ENCODE measurements at regions not wholly inside any gene's neighbourhood (a gene's known extent, or its start where the extent isn't known, plus 50 kb on each side); places are given as distances from the start of the nearest gene placed in this dataset.
A peak's percentile ranks its signal among the peaks of the same experiment; 100 is the strongest.
"Not testable (repeated sequence)": the region's sequence is repeated elsewhere in the genome, so short reads cannot be mapped to it uniquely, and the experiment has no call there.

- no peak for DNase-seq
These were observed 208.1 kb upstream of the RND3 start for GRCh38 chr2:150695451-150696135.

GRCh38 chr2:150693556-150693955 is 206.1 kb upstream of the RND3 start:
- no peak for DNase-seq

- peak; percentile 22 for DNase-seq
These were observed 203.4 kb upstream of the RND3 start for GRCh38 chr2:150690870-150691269.

- DNase-seq: no peak
These were observed 202.8 kb upstream of the RND3 start for GRCh38 chr2:150690261-150690660.

- DNase-seq: peak; percentile 35
These were observed 202.1 kb upstream of the RND3 start for GRCh38 chr2:150689590-150689989.

- no peak for DNase-seq
These were observed 200.5 kb upstream of the RND3 start for GRCh38 chr2:150688016-150688415.

GRCh38 chr2:150686391-150686790 is 198.9 kb upstream of the RND3 start:
- DNase-seq: no peak

- peak; percentile 88 for DNase-seq
These were observed 193.8 kb upstream of the RND3 start for GRCh38 chr2:150681120-150681804.

GRCh38 chr2:150679456-150680120 is 192.1 kb upstream of the RND3 start:
- DNase-seq: peak; percentile 48

- DNase-seq: no peak
These were observed 190.1 kb upstream of the RND3 start for GRCh38 chr2:150677551-150677950.

GRCh38 chr2:150676747-150677383 is 189.4 kb upstream of the RND3 start:
- no peak for DNase-seq

- no peak for DNase-seq
These were observed 188.3 kb upstream of the RND3 start for GRCh38 chr2:150675807-150676206.

GRCh38 chr2:150674283-150674682 is 186.8 kb upstream of the RND3 start:
- DNase-seq: peak; percentile 68

GRCh38 chr2:150672311-150672710 is 184.8 kb upstream of the RND3 start:
- DNase-seq: peak; percentile 57

- no peak for DNase-seq
These were observed 182.0 kb upstream of the RND3 start for GRCh38 chr2:150669492-150669891.

GRCh38 chr2:150667039-150667438 is 179.6 kb upstream of the RND3 start:
- not testable (repeated sequence) for DNase-seq

GRCh38 chr2:150663143-150663542 is 175.7 kb upstream of the RND3 start:
- peak; percentile 96 for DNase-seq

GRCh38 chr2:150656002-150656401 is 168.5 kb upstream of the RND3 start:
- DNase-seq: no peak

GRCh38 chr2:150653351-150653750 is 165.9 kb upstream of the RND3 start:
- no peak for DNase-seq

- no peak for DNase-seq
These were observed 160.5 kb upstream of the RND3 start for GRCh38 chr2:150647943-150648342.

- peak; percentile 29 for DNase-seq
These were observed 159.3 kb upstream of the RND3 start for GRCh38 chr2:150646746-150647145.

GRCh38 chr2:150644298-150645067 is 157.0 kb upstream of the RND3 start:
- DNase-seq: peak; percentile 79
